Endodermal cell (in vitro differentiated cells): ENCODE measurements at regions not wholly inside any gene's neighbourhood (a gene's known extent, or its start where the extent isn't known, plus 50 kb on each side); places are given as distances from the start of the nearest gene placed in this dataset.

Experiments
- DNase-seq: peaks from one replicate; pipeline ENCODE4 v3.0.0-alpha.2; 2017
- H3K27ac ChIP-seq: 2 replicates; pipeline ENCODE4 v1.5.1; 2013; ENCODE audit warnings: mild to moderate bottlenecking, low read depth, low read length, moderate library complexity
- H3K27me3 ChIP-seq: 2 replicates; pipeline ENCODE4 v1.6.1; 2013; ENCODE audit warnings: mild to moderate bottlenecking, low read length, moderate library complexity; ENCODE audit not compliant: insufficient read depth, control insufficient read depth, poor library complexity, severe bottlenecking
- H3K36me3 ChIP-seq: 2 replicates; pipeline ENCODE4 v1.7.0; 2013; ENCODE audit warnings: mild to moderate bottlenecking, low read length, moderate library complexity; ENCODE audit not compliant: control insufficient read depth, insufficient read depth
- H3K4me1 ChIP-seq: one replicate; pipeline ENCODE4 v1.7.0; 2013; ENCODE audit warnings: low read length; ENCODE audit not compliant: control insufficient read depth, insufficient read depth
- H3K4me3 ChIP-seq: 2 replicates; pipeline ENCODE4 v1.5.1; 2013; ENCODE audit warnings: mild to moderate bottlenecking, low read length, moderate library complexity
- H3K9ac ChIP-seq: 2 replicates; pipeline ENCODE4 v1.6.1; 2013; ENCODE audit warnings: mild to moderate bottlenecking, low read length, moderate library complexity; ENCODE audit not compliant: poor library complexity, severe bottlenecking; ENCODE audit errors: extremely low read depth
- H3K9me3 ChIP-seq: 2 replicates; pipeline ENCODE4 v1.6.1; 2013; ENCODE audit warnings: mild to moderate bottlenecking, low read length, moderate library complexity; ENCODE audit not compliant: control insufficient read depth
- H3K27ac Mint-ChIP-seq: 2 replicates; pipeline ENCODE4 v1.8.0; 2020; ENCODE audit warnings: mixed read lengths
- H3K27me3 Mint-ChIP-seq: 2 replicates; pipeline ENCODE4 v1.8.0; 2021; ENCODE audit warnings: mild to moderate bottlenecking, mixed read lengths; ENCODE audit not compliant: insufficient read depth
- H3K36me3 Mint-ChIP-seq: 2 replicates; pipeline ENCODE4 v1.8.0; 2020; ENCODE audit warnings: low read depth, mixed read lengths
- H3K4me1 Mint-ChIP-seq: 2 replicates; pipeline ENCODE4 v1.8.0; 2020; ENCODE audit warnings: mixed read lengths
- H3K4me3 Mint-ChIP-seq: 2 replicates; pipeline ENCODE4 v1.8.0; 2020; ENCODE audit warnings: mild to moderate bottlenecking, moderate library complexity, mixed read lengths
- H3K9me3 Mint-ChIP-seq: 2 replicates; pipeline ENCODE4 v1.8.0; 2020; ENCODE audit warnings: mild to moderate bottlenecking, mixed read lengths
- CTCF ChIP-seq: fragments of 200-600 bp; sonication (generic); conservative IDR thresholded peaks from 2 replicates; pipeline ENCODE4 v1.5.0; 2021; ENCODE audit warnings: antibody characterized with exemption, mild to moderate bottlenecking
- WGBS, 2 experiments: methylation state at CpG; one replicate each; pipeline versions ENCODE4 v1.1.5 to v1.1.7; 2013; ENCODE audit warnings: missing lambda C conversion rate in 2 of 2, mixed read lengths in 1 of 2; ENCODE audit not compliant: insufficient coverage in 1 of 2, insufficient read length in 1 of 2; 5-methylcytosine and 5-hydroxymethylcytosine counted together

GRCh38 chr20:52675375-52675774, 296.8 kb upstream of the TSHZ2 start:
- H3K4me3 ChIP-seq, result no peak overlapping the region
- no peaks in the 10 kb centered on the region for H3K36me3 ChIP-seq
- TF ChIP-seq CTCF, result no peak
- no peaks in the 10 kb centered on the region for H3K36me3 Mint-ChIP-seq
- 82 to 94% methylated on average over 2 to 3 of the region's 4 CpGs for WGBS, 2 experiments
- peaks cover 25% of the 10 kb centered on the region for H3K27me3 Mint-ChIP-seq
- H3K27ac Mint-ChIP-seq, result no peak overlapping the region
- H3K4me1 Mint-ChIP-seq, result peaks cover 14% of the 10 kb centered on the region
- H3K9me3 Mint-ChIP-seq, result no peaks in the 10 kb centered on the region
- no peaks in the 10 kb centered on the region for H3K4me1 ChIP-seq
- no peaks in the 10 kb centered on the region for H3K9me3 ChIP-seq
- no peak overlapping the region for H3K9ac ChIP-seq
- H3K27me3 ChIP-seq, result no peaks in the 10 kb centered on the region
- no peak for DNase-seq
- H3K4me3 Mint-ChIP-seq, result no peak overlapping the region
- H3K27ac ChIP-seq, result no peak overlapping the region

GRCh38 chr20:52668626-52669025, 303.5 kb upstream of the TSHZ2 start:
- Mint-ChIP-seq H3K9me3 (no peaks in the 10 kb centered on the region), H3K36me3 (no peaks in the 10 kb centered on the region), H3K27me3 (peaks cover 12% of the 10 kb centered on the region), H3K27ac (no peak overlapping the region), H3K4me1 (no peaks in the 10 kb centered on the region), H3K4me3 (no peak overlapping the region)
- Histone ChIP-seq H3K9ac (no peak overlapping the region), H3K36me3 (no peaks in the 10 kb centered on the region), H3K4me1 (no peaks in the 10 kb centered on the region), H3K9me3 (no peaks in the 10 kb centered on the region), H3K27me3 (peaks cover 3% of the 10 kb centered on the region), H3K27ac (no peak overlapping the region), H3K4me3 (no peak overlapping the region)
- TF ChIP-seq CTCF, result no peak
- 80 to 89% methylated on average over 1 of the region's 3 CpGs for WGBS, 2 experiments
- no peak for DNase-seq

DNA sequence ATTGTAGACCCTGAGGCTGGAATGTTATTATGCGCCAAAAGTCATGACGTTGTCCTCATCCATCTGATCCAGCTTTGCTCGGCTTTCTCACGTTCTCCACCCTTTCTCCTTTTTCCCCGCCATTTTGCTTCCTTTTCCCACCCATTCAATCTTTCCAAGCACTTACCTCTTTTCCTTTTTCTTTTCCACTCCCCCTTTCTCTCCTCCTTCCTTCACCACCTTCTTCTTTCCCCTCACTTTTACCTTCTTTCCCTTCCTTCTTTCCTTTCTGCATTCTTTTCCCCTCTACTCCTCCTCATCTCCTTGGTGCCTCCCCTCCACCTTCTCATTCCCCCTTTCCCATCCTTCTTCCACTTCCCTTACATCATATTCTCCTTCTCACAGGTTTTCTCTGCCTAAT, 304.8 kb upstream of the TSHZ2 start:
- Mint-ChIP-seq H3K27ac (no peak overlapping the region), H3K9me3 (no peaks in the 10 kb centered on the region), H3K4me1 (no peaks in the 10 kb centered on the region), H3K36me3 (no peaks in the 10 kb centered on the region), H3K4me3 (no peak overlapping the region), H3K27me3 (peaks cover 10% of the 10 kb centered on the region)
- Histone ChIP-seq H3K27me3 (peaks cover 3% of the 10 kb centered on the region), H3K9ac (no peak overlapping the region), H3K27ac (no peak overlapping the region), H3K4me1 (no peaks in the 10 kb centered on the region), H3K36me3 (no peaks in the 10 kb centered on the region), H3K4me3 (no peak overlapping the region), H3K9me3 (no peaks in the 10 kb centered on the region)
- 90 to 98% methylated on average over 5 of the region's 5 CpGs for WGBS, 2 experiments
- no peak for DNase-seq
- no peak for TF ChIP-seq CTCF
